ENCODE measurements at regions not wholly inside any gene's neighbourhood (a gene's known extent, or its start where the extent isn't known, plus 50 kb on each side); places are given as distances from the start of the nearest gene placed in this dataset.

DNA sequence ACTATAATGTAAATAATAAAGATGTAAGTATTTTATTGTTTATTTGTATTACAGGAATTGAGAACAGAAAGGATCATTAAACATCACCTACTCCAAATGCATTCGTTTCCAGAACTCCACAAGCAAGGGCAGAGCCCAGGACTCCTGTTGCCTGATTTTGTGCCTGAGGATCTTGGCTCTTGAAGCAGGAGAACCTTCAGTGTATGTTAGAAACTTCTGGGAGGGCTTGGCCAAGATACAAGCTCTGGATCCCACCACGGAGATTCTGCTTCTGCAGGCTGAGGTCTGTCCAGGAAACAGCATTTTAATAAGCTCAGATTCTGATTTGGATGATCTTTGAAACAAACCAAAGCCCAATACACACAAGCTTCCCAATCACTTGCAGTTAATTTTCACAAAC, 142.4 kb upstream of the SOX11 start:
- TF ChIP-seq, protein P1, sequence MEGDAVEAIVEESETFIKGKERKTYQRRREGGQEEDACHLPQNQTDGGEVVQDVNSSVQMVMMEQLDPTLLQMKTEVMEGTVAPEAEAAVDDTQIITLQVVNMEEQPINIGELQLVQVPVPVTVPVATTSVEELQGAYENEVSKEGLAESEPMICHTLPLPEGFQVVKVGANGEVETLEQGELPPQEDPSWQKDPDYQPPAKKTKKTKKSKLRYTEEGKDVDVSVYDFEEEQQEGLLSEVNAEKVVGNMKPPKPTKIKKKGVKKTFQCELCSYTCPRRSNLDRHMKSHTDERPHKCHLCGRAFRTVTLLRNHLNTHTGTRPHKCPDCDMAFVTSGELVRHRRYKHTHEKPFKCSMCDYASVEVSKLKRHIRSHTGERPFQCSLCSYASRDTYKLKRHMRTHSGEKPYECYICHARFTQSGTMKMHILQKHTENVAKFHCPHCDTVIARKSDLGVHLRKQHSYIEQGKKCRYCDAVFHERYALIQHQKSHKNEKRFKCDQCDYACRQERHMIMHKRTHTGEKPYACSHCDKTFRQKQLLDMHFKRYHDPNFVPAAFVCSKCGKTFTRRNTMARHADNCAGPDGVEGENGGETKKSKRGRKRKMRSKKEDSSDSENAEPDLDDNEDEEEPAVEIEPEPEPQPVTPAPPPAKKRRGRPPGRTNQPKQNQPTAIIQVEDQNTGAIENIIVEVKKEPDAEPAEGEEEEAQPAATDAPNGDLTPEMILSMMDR (IDR thresholded peaks at IDR 0.05; ENCODE audit: extremely low read depth, insufficient read depth, missing control alignments) = no peak
- in situ Hi-C loops (cut with MboI; ENCODE audit: low pct_unique_long_range_greater_than_20kb, low sequenced_read_pairs, unreplicated experiment) = no loop called here

DNA sequence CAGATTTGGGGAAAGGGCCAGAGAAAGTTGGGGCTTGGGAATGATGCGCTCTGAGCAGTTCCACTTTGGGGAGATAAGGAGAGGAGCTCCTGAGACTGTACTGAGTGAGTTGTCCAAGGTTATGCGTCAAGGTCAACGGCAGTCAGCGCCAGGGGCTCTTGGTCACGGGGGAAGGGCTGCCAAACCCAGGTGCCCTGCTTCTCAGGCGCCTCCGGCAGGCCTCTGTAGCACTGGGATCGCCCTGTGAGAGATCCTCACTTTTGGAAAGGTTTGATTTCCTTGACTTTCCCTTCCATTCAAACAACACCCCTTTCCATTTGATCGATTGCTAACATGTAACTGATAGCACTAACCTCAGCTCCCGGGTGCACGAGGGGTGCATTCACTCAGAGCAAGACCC, 136.5 kb upstream of the SOX11 start:
- in situ Hi-C loops (cut with MboI; ENCODE audit: low pct_unique_long_range_greater_than_20kb, low sequenced_read_pairs, unreplicated experiment) = no loop called here
- TF ChIP-seq, protein P1 (IDR thresholded peaks at IDR 0.05; ENCODE audit: extremely low read depth, insufficient read depth, missing control alignments) = no peak
- DNase-seq (ENCODE audit: low spot score) = no peak

More for the DNA sequence above, 142.4 kb upstream of the SOX11 start:
- DNase-seq (ENCODE audit: low spot score) = no peak

DNA sequence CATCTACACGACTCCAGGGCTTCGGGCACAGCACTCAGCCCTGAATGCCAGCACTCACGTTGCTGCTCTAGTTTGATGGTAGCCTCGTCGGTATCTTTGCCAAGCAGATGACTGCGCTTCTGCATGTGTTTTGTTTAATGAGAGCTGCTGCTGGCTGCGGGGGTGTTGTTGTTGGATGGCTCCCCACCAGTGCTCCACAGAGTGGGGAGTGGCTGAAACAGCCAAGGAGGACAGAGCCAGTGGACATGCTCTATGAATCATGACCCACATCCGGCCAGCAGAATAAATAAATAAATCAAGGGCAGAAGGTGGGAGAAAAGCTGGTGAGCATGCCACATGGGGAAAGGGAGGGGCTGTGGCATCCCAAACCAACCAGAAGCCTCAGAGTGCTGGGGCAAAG, 131.2 kb upstream of the SOX11 start:
- in situ Hi-C loops (cut with MboI; ENCODE audit: low pct_unique_long_range_greater_than_20kb, low sequenced_read_pairs, unreplicated experiment) = no loop called here
- TF ChIP-seq, protein P1 (IDR thresholded peaks at IDR 0.05; ENCODE audit: extremely low read depth, insufficient read depth, missing control alignments) = no peak
- DNase-seq (ENCODE audit: low spot score) = no peak

DNA sequence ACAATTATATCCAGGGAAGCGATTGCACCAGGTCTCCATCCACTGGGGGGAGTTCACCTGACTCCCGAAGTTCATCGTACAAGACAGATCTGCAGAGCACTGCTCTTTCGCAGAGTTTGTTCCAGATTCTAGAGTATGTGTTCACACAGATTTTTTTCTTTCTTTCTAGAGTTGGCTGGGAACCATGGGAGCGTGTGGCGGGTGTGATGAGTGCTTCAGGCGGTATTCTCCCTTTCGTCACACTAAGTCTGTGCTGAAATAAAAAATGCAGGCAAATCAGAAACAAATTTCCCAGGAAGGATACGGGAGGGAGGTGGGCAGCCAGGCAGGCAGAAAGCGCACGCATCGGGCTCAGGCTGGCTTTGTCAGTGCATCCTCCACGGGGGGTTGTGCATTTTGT, 129.8 kb upstream of the SOX11 start:
- TF ChIP-seq, protein P1 (IDR thresholded peaks at IDR 0.05; ENCODE audit: extremely low read depth, insufficient read depth, missing control alignments) = no peak
- in situ Hi-C loops (cut with MboI; ENCODE audit: low pct_unique_long_range_greater_than_20kb, low sequenced_read_pairs, unreplicated experiment) = no loop called here
- DNase-seq (ENCODE audit: low spot score) = no peak

DNA sequence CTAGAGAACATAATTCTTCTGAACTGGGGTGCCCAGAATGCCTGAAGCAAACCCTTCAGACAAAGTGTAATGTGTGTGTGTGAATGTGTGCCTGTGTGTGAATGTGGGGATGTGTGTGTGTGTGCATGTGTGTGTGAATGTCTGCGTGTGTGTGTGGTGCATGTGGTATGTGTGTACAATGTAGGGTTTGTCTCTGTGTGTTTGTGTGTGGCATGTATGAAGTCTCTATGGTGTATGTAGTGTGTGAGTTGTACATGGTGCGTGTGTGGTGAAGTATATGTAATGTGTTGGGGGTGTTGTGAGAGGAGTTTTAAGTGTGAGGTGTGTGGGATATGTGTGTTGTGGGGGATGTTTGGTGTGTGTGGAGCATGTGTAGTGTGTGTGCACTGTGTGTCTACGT, 129.3 kb upstream of the SOX11 start:
- DNase-seq (ENCODE audit: low spot score) = no peak
- TF ChIP-seq, protein P1 (IDR thresholded peaks at IDR 0.05; ENCODE audit: extremely low read depth, insufficient read depth, missing control alignments) = no peak
- in situ Hi-C loops (cut with MboI; ENCODE audit: low pct_unique_long_range_greater_than_20kb, low sequenced_read_pairs, unreplicated experiment) = no loop called here

DNA sequence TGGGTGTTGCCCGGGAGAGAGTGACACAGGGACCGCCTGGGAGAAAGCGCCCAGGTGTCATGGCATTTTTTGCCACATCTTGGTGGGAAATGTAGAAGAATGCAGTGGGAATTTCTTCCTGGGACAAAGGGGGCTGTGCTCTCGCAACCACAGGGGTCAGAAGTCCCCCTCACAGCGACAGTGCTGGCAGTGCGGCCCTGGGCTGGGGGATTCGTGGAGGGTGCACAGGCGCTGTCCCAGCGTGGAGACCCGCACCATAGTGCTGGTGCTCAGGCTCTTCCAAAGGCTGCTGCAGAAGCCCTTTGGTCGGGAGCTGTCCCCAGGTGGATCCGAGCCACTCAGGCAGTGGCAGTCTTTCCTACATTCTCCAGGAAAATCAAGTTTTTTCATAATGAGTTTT, 128.8 kb upstream of the SOX11 start:
- no peak for DNase-seq (ENCODE audit: low spot score)
- TF ChIP-seq, protein P1 (IDR thresholded peaks at IDR 0.05; ENCODE audit: extremely low read depth, insufficient read depth, missing control alignments) = no peak
- in situ Hi-C loops (cut with MboI; ENCODE audit: low pct_unique_long_range_greater_than_20kb, low sequenced_read_pairs, unreplicated experiment) = no loop called here

DNA sequence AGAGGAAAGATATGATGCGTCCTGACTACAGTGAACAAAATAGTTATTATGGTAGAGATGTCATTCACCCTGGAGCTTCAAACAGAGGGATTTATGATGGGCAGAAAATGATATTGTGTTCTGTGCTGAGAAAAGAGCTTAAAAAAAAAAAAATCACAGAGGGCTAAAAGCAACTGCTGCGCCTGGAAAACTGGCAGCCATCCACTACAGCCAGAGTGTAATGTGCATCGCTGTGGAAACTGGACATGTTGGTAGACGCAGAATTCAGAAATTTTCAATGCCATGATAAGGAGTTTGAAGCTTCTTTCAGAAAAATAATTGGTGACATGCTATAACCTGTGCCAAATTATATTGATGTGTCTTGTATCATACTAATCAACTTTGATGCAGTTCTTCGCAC, 122.9 kb upstream of the SOX11 start:
- in situ Hi-C loops (cut with MboI; ENCODE audit: low pct_unique_long_range_greater_than_20kb, low sequenced_read_pairs, unreplicated experiment) = no loop called here
- TF ChIP-seq, protein P1 (IDR thresholded peaks at IDR 0.05; ENCODE audit: extremely low read depth, insufficient read depth, missing control alignments) = no peak
- no peak for DNase-seq (ENCODE audit: low spot score)
